SK-N-MC (cell line): ENCODE measurements at regions not wholly inside any gene's neighbourhood (a gene's known extent, or its start where the extent isn't known, plus 50 kb on each side); places are given as distances from the start of the nearest gene placed in this dataset.

Experiments
- EZH2 ChIP-seq: fragments of 200-600 bp; sonication (generic); IDR thresholded peaks from one replicate; pipeline ENCODE4 v1.6.1; 2017; ENCODE audit warnings: antibody characterized with exemption
- POLR2AphosphoS5 ChIP-seq: IDR thresholded peaks from 2 replicates; pipeline ENCODE4 v1.6.1; 2012; ENCODE audit warnings: mild to moderate bottlenecking, low read depth, low read length, borderline replicate concordance

GRCh38 chr1:228979774-228980173 lies 244.5 kb downstream of the RHOU start:
- TF ChIP-seq EZH2 (no peak), POLR2AphosphoS5 (no peak)
